ENCODE measurements at regions not wholly inside any gene's neighbourhood (a gene's known extent, or its start where the extent isn't known, plus 50 kb on each side); places are given as distances from the start of the nearest gene placed in this dataset.

DNA sequence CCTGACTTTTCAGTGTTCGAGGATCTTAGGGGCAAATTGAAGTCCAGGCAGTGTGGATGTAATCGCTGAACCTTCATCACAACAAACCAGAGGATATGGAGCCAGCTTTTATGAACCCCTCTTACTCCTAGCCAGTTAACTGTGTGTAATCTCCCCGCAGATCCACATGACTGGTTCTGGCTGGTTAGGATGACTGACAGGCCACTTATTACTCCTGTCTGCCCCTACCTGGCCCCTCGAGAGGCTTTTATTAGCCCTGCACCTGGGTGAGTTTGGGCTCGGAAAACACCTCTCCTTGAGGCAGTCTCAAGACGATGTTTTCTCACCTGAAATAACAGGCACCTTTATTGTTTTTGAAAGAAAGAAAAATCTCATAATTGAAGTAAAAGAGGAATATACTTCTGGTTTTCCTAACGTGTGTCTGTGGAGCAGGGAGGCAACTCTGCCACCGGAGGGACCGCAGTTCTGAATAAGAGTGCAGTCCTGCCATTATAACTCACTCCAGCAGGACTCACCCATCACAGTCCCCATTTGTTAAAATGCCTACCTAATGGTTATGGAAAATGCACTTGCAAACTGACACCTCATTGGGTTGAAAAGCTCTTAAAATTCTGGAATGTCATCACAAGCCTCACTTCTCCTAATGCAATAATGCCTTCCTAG lies 291.9 kb upstream of the N4BP1 start:
- no peak for DNase-seq (ENCODE audit: low spot score)

DNA sequence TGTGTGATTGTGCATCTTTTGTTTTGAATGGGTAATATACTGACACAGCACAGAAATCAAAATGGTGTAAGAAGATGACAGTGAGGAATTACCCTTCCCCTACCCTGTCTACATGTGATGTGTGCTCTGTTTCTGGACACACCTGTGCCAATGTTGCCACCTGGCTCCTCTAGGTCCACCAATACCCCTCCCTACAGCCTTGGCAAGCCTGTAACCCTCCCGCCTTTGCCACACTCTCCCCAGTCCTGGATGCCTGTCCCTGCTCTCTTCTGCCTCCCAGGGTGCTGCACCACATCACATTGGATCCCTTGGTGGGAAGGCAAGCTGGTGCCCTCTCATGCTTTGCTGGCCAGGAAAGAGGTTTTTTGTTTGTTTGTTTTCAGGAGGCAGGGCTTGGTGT lies 289.5 kb upstream of the N4BP1 start:
- no peak for DNase-seq (ENCODE audit: low spot score)

DNA sequence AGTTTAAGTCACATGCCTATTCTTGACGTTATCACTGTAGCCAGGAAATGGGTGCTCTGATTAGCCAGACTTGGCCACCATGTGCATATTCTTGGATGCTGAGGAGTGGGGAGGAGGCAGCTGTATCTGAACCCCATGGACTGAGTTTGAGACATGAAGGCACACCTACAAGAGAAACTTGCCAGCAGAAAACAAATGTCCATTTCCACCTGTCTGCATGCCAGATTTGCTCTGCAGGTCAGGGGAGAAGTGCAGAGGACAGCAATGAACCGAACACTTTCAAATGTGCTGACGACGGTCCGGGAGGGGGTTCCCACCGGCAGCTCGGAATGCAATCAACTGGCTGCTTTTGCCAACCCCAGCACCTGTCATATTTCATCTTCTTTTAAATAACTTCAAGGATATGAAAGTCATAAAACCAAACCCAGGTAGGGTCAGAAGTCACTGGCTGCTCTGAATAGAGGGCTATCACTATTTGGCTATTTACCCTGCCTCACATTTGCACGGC lies 287.8 kb upstream of the N4BP1 start:
- DNase-seq (ENCODE audit: low spot score): no peak

DNA sequence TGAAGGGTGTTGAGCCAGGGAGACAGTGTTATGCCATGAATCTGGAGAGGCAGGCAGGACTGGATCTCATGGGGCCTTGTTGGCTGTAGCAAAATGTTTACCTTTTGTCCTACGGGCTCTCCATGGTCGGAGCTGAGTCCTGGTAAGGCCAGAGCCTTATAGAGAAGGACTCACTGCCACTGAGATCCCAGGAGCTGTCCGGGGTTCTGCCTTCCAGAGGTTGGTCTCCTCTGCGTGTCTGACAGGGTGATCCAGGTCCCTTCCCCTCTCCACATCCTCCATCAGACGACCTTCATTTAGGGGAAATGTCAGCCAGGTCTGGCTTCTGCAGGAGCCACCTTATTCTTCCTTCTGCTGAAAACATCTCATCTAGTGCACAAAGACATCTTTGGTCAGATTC lies 285.2 kb upstream of the N4BP1 start:
- DNase-seq (ENCODE audit: low spot score): no peak

DNA sequence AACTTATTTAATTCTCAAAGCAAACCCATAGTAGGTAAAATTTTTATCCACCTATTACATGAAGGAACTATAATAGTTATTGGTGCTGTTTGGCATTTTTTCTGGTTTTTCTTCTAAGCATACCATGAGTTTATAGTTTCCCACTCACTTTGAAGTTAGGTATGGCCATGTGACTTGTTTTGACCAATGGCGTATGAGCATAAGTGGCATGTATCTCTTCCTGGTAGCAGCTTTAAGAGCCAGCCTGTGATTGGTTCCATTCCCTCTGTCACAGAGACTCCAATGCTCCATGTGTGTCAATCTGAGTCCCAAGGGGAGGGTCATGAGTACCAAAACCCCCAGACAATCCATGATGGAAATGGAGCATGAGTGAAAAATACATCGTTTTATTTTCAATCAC lies 282.9 kb upstream of the N4BP1 start:
- DNase-seq (ENCODE audit: low spot score): no peak

DNA sequence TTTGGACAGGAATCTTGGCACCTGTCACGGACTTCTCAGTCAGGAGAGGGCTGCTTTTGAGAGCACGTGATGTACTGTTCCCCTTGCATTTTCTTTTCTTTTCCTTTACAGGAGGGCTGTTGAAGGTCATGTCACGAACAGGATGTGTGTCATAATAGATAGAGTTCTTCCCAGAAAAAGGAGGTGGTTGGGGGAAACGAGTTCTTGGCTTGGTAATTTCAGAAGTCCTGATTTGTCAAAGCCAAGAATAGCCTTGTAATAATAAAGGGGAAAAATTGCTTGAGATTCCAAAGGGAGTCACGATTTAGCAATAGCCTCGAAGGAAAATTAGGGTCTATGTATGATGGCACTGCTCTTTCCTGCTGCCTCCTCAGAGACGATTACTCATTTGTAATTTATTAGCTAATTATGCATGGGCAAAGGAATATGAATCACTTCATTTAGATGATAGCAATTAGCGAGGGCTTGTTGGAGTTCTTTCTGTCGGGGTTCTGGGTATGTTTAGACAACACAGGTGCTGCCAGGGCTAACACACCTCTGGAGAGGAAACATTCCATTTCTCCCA lies 277.7 kb upstream of the N4BP1 start:
- DNase-seq (ENCODE audit: low spot score): no peak

DNA sequence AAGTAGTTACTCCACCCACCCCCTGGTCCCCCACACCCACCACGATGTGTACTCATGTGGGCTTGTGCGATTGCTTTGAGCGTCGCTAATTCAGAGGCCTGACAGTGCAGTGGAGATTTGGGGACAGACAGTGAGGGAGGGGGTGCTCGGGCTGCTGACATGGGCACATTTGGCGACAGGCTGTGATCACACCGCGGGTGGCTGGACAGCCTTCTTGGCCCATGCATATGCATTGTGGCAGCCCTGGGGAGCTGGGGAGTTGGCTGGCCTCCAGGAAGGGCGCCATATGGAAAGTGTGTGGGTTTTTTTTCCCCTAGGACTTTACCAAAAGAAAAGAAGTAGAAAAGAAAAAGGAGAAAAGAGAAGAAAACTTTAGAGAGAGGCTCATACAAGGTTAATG lies 275.5 kb upstream of the N4BP1 start:
- DNase-seq (ENCODE audit: low spot score): no peak

DNA sequence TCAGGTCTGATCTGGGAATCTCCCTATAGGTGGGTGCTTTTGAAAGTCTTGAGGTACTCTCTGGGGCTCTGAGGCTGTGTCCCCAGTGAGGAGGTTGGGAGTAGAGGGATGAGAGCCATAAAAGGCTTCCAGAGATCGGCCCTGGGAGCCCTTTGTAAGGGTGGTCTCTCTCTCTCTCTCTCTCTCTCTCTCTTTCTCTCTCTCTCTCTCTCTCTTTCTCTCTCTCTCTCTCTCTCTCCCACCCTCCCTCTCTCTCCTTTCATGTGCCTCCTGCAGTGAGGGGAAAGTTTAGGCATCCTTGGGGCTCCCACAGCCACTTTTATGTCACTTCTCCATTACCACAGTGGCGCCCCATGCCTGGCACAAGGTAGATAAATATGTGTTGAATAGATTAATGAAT lies 271.3 kb upstream of the N4BP1 start:
- DNase-seq (ENCODE audit: low spot score): no peak

DNA sequence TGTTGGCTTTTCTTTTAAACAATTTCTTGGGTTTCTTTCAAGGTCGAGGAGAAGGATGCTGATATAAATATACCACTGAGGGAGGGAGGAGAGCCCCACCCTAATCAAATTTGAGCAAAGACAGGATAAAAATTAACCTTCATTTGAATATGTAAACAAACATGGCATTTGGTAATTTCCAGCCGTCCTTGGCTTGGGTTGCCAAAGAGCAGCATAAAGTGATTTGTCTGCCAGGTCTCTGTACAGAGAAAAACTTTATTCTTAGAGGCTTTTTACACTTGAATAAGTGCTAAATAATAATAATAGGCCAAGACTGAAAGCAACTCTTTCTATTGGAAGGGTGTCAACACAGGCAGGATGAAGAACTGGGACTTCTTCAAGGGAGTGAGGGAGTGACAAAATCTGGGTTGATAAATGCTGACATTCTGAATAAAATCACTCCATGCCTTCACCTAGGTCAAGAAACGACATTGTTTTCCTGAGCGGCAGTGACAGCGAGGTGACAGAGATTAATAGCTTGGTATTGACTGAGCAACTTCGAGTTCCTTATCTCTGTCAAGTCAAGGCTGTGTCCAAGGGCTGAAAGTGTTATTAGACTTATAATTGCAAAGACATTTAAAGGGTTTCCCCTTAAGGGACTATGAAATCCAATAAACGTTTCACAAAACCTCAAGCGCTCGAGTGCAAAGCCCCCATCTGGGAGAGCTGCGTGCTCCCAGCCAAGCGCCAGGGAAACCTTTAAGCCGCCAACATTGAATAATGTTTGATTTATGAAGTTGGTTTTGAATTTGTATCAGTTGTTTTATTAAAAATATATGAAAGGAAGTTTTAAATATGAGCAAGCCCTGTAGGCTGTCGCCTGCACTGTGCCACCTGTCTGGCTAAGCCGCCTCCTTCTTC lies 269.5 kb upstream of the N4BP1 start:
- no peak for DNase-seq (ENCODE audit: low spot score)

DNA sequence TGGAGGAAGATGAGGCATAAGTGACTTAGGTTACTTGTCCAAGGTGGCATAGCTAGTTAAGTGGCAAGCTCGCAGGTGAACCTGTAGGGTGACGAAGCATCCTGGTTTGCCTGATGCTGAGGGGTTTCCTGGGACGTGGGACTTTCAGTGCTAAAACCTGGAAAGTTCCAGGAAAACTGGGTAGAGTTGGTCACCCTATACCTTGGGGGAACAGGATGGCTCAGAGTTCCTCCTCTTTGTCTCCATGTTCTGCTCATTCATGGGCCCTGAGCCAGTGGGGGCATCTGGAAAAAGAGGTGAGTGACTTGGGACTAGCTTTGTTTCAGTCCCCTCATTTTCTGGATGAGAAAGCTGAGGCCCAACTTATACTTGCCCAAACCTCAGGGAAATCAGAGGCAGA lies 268.0 kb upstream of the N4BP1 start:
- no peak for DNase-seq (ENCODE audit: low spot score)

DNA sequence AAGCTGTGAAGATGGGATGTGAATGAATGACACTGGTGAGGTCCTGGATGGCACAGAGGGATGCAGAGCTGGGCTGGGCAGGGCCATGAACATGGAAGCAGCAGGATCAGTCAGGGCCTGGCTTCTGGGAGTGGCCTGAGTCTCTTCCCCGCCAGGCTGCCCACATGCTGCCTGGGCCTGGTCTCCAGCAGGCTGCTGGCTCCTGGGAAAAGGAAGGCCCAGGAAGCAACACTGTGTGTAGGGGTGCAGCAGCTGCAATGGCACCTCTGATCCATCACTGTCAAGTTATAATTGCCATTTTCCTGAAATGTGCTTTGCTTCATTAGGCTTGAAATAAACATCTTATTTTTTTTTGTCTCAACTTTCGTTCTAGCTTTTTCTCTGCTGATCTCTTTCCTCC lies 260.2 kb upstream of the N4BP1 start:
- no peak for DNase-seq (ENCODE audit: low spot score)

DNA sequence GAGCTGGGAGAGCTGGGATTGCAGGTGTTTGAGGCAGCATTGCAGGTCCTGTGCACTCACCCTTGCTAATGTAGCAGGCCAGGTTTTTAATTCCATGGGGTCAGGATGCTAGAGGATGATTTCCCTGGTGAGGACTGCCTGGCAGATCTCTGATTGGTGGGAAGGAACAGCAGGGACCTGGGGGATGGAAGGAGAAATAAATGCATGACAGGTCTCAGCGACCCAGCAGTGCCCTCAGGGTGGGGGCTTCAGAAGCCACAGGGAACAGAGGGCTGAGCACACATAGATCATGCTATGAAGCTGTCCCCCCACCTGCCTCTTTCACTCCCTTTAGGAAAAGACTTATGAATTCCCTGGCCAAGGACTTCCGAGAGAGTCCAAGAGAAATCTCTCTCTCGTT lies 255.5 kb upstream of the N4BP1 start:
- DNase-seq (ENCODE audit: low spot score): no peak

DNA sequence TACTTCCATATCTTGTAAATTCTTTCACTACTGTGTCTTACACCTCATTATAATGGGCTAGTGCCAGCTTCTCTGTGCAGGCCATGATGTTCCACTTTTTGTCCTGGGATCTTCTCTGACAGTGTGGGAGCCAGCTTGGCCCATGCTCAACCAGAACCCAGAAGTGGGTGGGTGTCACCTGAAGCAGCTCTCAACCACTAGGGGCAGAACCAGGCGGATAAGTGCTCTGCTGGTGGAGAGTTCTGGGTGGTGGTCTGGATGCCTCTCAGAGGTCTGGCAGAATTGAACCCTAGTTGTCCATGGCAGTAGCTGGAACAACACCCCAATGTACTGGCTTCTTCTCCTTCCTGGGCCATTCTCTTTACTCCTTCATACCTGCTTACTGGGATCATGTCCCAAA lies 254.1 kb upstream of the N4BP1 start:
- DNase-seq (ENCODE audit: low spot score): no peak

DNA sequence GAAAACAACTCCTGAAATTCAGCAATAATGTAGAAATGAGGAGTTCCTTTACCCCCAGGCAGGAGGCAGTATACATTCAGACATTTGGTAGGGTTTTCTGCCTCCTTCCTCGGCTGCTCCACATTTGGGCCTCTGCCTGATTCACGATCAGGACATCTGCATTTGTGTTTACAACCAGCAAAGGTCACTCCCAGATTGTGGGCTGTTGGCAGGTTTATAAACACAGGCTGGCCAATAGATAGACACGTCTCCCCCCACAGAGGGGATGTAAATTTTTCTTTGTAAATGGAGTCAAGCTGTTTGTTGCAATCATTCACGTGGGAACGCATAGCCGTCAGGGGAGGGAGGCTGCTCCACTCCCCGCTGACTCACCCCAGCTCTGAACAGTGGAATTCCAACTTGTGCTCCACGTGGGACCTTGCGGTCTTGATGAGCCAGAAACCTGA lies 252.1 kb upstream of the N4BP1 start:
- no peak for DNase-seq (ENCODE audit: low spot score)

DNA sequence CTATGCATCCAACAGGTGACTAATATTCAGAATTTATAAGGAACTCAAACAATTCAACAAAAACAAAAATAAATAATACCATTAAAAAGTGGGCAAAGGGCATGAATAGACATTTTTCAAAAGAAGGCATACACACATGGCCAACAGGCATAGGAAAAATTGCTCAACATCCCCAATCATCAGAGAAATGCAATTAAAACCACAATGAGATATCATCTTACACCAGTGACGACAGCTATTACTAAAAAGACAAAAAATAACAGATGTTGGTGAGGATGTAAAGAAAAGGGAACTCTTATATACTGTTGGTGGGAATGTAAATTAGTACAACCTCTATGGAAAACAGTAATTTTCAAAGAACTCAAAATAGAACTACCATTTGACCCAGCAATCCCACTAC lies 250.4 kb upstream of the N4BP1 start:
- no peak for DNase-seq (ENCODE audit: low spot score)

DNA sequence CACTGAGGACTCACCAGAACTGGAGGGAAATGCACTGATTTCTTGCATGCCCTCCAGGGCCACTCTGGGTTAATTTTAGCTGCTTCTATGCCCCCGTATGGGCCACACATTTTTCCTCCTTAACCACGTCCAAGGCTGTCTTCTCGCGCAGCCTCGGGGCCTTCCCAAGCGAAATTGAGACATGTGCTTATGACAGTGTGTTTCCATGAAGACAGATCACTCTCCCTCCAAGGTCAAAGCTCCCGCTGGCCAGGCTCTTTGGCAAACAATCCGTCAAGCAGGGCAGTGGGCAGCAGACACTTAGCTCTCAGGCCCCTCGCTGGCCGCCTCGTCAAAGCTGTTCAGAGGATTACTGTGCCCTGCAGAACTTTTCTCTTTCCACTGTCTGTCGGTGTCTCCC lies 243.0 kb upstream of the N4BP1 start:
- no peak for DNase-seq (ENCODE audit: low spot score)

DNA sequence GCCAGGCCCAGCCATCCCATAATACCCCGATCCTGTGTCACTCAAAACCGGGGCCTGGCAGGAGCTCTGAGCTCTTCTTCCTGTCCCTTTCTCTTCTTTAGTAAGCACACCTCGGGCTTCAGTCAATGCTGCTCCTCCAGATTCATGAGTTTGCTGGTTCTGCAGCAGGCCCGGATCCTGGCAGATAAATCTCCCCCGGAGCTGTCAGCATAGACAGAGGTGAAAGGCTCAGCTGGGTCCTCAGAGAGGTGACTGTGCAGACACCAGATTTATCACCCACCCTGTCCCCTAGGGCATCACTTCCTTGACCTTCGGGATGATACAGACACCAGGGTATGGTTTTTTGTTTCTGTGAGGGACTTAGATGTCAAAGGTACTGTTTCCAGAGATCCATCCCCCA lies 242.5 kb upstream of the N4BP1 start:
- DNase-seq (ENCODE audit: low spot score): no peak

DNA sequence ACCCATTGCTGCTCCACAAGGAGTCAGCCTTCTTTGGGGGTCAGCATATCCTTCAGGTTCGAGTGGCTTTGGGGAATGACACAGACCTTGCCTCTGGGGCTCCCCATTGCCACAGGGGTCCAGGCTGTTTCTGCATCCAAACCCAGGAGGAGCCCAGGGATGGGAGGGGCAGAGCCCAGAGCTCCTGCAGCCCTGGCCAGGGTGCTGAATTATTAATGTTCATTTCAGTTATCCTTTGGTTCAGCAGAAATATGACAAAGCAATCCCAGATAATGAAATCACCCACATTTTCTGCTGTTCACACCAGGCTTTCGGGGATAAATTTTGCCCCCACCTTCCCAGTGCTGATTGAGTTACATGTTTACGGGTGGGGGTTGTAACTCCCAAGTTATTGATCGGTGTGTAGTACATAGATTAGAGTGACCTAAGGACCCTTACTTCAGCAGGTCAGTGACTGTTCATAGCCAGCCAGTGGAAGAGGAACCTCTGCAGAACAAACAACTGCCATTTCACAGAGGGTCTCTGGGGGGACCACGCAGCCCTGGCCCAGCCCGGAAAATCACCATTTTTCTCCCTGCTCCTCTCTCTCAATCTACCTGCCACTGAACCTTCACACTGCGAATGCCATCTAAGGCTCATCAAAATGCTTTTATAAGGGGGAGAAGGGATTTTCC lies 240.3 kb upstream of the N4BP1 start:
- DNase-seq (ENCODE audit: low spot score): no peak

DNA sequence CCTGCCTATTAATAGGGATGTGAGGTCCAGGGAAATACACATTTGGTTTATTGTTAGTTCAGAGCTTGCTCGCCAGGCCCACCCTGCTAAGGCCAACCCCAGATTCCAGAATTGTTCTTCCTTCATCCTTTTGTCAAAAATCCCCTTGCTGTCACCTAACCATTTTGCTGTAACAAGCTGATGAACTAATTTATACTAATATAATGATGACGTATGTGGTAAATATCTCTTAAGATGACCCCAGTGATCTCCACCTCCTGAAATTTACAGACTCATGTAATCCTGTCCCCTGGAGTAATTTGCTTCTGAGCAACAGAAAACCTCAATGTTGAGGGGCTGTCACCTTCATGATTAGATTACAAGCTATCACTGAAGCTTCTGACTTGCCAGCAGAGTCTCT lies 236.3 kb upstream of the N4BP1 start:
- no peak for DNase-seq (ENCODE audit: low spot score)

DNA sequence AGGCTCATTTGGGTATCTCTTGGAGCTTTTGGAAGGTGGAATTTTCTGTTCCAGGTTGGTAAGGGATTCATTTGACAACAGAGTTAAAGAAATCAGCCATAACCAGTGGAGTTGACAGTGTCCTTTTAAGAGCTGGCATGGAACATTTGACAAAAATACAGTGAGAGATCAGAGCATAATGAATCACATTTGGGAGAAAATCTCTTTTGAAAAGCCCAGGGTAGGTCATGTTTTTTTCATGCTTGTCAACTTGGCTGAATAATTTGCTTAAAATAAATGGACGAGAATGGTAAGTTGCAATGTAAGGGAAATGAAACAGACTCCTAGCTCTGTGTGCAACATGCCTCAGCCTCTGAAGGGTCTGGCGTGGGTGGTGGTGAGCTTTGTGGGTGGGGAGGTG lies 235.3 kb upstream of the N4BP1 start:
- DNase-seq (ENCODE audit: low spot score): no peak

DNA sequence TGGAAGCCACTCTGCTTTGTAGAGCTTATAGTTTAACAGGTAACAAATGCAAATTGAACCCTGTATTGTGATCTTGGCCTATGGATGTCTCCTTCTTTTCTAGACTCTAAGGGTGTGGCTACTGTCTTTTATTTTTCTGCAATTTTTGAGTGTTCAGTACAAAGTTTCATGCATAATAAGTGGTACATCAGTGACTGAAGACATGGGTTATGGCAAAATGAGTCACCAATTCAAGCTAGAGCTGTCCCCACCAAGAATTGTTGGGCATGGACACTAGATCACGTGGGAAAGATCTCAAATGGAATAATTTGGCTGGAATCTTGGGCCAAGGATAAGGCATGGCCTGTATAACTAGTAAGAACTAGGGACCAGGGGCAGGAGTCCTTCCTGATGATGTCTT lies 228.4 kb upstream of the N4BP1 start:
- DNase-seq (ENCODE audit: low spot score): no peak

DNA sequence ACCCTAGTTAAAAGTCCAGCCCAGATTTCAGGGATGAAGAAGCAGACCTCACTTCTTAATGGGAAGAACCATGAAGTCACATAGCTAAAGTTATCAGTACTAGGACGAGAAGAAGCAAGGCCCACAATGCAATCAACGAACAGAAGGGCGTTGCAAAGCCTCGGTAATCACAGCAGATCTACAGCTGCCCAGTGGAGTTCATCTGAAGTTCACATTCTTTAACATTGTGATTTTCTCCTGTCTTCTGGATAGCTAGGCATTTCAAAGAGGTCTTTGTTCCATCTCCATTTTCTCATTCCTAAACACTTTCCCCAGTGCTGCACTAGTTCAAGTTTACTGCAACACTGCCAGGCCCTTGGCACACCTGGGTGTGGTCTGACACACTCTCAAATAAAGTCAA lies 226.7 kb upstream of the N4BP1 start:
- DNase-seq (ENCODE audit: low spot score): no peak
